Endothelial cell of umbilical vein (primary cell): ENCODE measurements at regions not wholly inside any gene's neighbourhood (a gene's known extent, or its start where the extent isn't known, plus 50 kb on each side); places are given as distances from the start of the nearest gene placed in this dataset.

ENCODE experiments used
- BruUV-seq: library from RNA; stranded (reverse); fragments of 400-500 nt; replicated peaks from 2 replicates; lab custom pipeline; 2021; lab: Mats Ljungman, UMichigan
- CTCF ChIA-PET: fragments of 300-600, 350-600 bp; sonication (Branson Sonifier 250); formaldehyde crosslinking; loops from one replicate; lab custom pipeline; 2021; ENCODE audit warnings: antibody characterized with exemption, inconsistent platforms; lab: Charles Lee
- POLR2A ChIA-PET: fragments of 300-600, 350-600 bp; sonication (Branson Sonifier 250); formaldehyde crosslinking; loops from one replicate; lab custom pipeline; 2021; ENCODE audit warnings: antibody characterized with exemption, inconsistent platforms; lab: Charles Lee
- DNase-seq: peaks from one replicate; pipeline ENCODE4 v3.0.0-alpha.2; 2011; ENCODE audit warnings: low read depth, low spot score
- FAIRE-seq: peaks from 2 replicates; lab custom pipeline; 2011; peaks lifted over from hg19 to GRCh38; lab: Jason Lieb, UNC
- H2AFZ ChIP-seq: 2 replicates; pipeline ENCODE4 v1.6.0; 2012; ENCODE audit warnings: low read depth, low read length, control low read depth, inconsistent platforms
- H3K27ac ChIP-seq: 2 replicates; pipeline ENCODE4 v1.5.1; 2011; ENCODE audit warnings: low read depth, mild to moderate bottlenecking, control low read depth, low read length, moderate library complexity; ENCODE audit not compliant: insufficient read depth
- H3K27me3 ChIP-seq, 2 experiments: 2 replicates each; pipeline versions ENCODE4 v1.6.0 to v1.6.1; 2011; ENCODE audit warnings: low read length in 2 of 2, mixed read lengths in 1 of 2; ENCODE audit not compliant: control insufficient read depth in 2 of 2, insufficient read depth in 2 of 2
- H3K36me3 ChIP-seq, 2 experiments: 2 replicates in 1 of 2; 3 replicates in 1 of 2; pipeline ENCODE4 v1.5.1; 2011; ENCODE audit warnings: low read length in 2 of 2, mild to moderate bottlenecking in 1 of 2, moderate library complexity in 1 of 2; ENCODE audit not compliant: control insufficient read depth in 2 of 2, insufficient read depth in 2 of 2; ENCODE audit errors: extremely low read depth in 1 of 2
- H3K4me1 ChIP-seq: 3 replicates; pipeline ENCODE4 v1.5.1; 2011; ENCODE audit warnings: mild to moderate bottlenecking, low read length; ENCODE audit not compliant: control insufficient read depth, insufficient read depth; ENCODE audit errors: extremely low read depth
- H3K4me2 ChIP-seq: 2 replicates; pipeline ENCODE4 v1.6.1; 2011; ENCODE audit warnings: low read length, control low read depth, mixed read lengths; ENCODE audit not compliant: insufficient read depth
- H3K4me3 ChIP-seq, 3 experiments: fragments of 200-600 bp in 1 of 3; sonication (generic), shearing (Covaris generic) in 1 of 3; replicated peaks in 1 of 3; 2 replicates each; pipeline ENCODE4 v1.5.1; 2011 to 2016; ENCODE audit warnings: control low read depth in 3 of 3, low read length in 3 of 3, mild to moderate bottlenecking in 2 of 3, inconsistent platforms in 1 of 3, low read depth in 1 of 3, moderate library complexity in 1 of 3; ENCODE audit not compliant: insufficient read depth in 1 of 3
- H3K79me2 ChIP-seq: 2 replicates; pipeline ENCODE4 v1.6.0; 2012; ENCODE audit warnings: low read length, inconsistent platforms; ENCODE audit not compliant: control insufficient read depth, insufficient read depth
- H3K9ac ChIP-seq: replicated peaks from 2 replicates; pipeline ENCODE3; 2011; ENCODE audit warnings: low read length, control low read depth; ENCODE audit not compliant: insufficient read depth; ENCODE audit errors: extremely low read depth
- H3K9me1 ChIP-seq: replicated peaks from 3 replicates; pipeline ENCODE4 v1.6.0; 2011; ENCODE audit warnings: mild to moderate bottlenecking, low read length; ENCODE audit not compliant: control insufficient read depth, insufficient read depth; ENCODE audit errors: extremely low read depth
- H3K9me3 ChIP-seq: replicated peaks from 2 replicates; pipeline ENCODE4 v1.5.1; 2012; ENCODE audit warnings: low read length, inconsistent platforms; ENCODE audit not compliant: control insufficient read depth, insufficient read depth
- H4K20me1 ChIP-seq: replicated peaks from 2 replicates; pipeline ENCODE3; 2011; ENCODE audit warnings: mild to moderate bottlenecking, low read length; ENCODE audit not compliant: control insufficient read depth, insufficient read depth; ENCODE audit errors: extremely low read depth
- CTCF ChIP-seq, 2 donors: IDR thresholded peaks; 1 replicate in 1 of 2; 2 replicates in 1 of 2; pipeline ENCODE4 v1.5.1; 2011; ENCODE audit warnings: low read length in 2 of 2, mild to moderate bottlenecking in 2 of 2, moderate library complexity in 2 of 2, control low read depth in 1 of 2, inconsistent platforms in 1 of 2, low read depth in 1 of 2; ENCODE audit not compliant: insufficient read depth in 1 of 2; ENCODE audit errors: extremely low read depth in 1 of 2
- EZH2 ChIP-seq: IDR thresholded peaks from 2 replicates; pipeline ENCODE4 v1.6.1; 2012; ENCODE audit warnings: borderline replicate concordance, low read depth, mild to moderate bottlenecking, moderate library complexity, low read length, inconsistent platforms; ENCODE audit not compliant: severe bottlenecking
- FOS ChIP-seq: IDR thresholded peaks from 2 replicates; pipeline ENCODE4 v1.6.1; 2011; ENCODE audit warnings: mild to moderate bottlenecking, low read length, moderate library complexity, borderline replicate concordance; ENCODE audit not compliant: insufficient read depth
- GATA2 ChIP-seq: IDR thresholded peaks from 2 replicates; pipeline ENCODE4 v1.7.0; 2011; ENCODE audit warnings: low read depth, mild to moderate bottlenecking, moderate library complexity, mixed read lengths, low read length; ENCODE audit not compliant: insufficient read length, insufficient read depth
- JUN ChIP-seq: IDR thresholded peaks from 2 replicates; pipeline ENCODE4 v1.6.1; 2011; ENCODE audit warnings: borderline replicate concordance, low read depth; ENCODE audit not compliant: insufficient read length, insufficient read depth
- MAX ChIP-seq: IDR thresholded peaks from 2 replicates; pipeline ENCODE4 v1.6.1; 2011; ENCODE audit not compliant: insufficient read depth, insufficient read length
- MYC ChIP-seq: IDR thresholded peaks from one replicate; pipeline ENCODE4 v1.6.1; 2011; ENCODE audit warnings: mild to moderate bottlenecking, low read depth, low read length
- POLR2A ChIP-seq: IDR thresholded peaks from 2 replicates; pipeline ENCODE4 v1.6.1; 2012; ENCODE audit warnings: low read depth, mild to moderate bottlenecking, control low read depth, low read length
- POLR2AphosphoS5 ChIP-seq: IDR thresholded peaks from 2 replicates; pipeline ENCODE4 v1.6.1; 2012; ENCODE audit warnings: low read depth, mild to moderate bottlenecking, control low read depth, low read length, moderate library complexity; ENCODE audit not compliant: insufficient read depth
- dilution Hi-C: fragments of 300-500 bp; cut with MboI; formaldehyde crosslinking; loops from one replicate; pipeline ENCODE4 v1.15.0; 2019; ENCODE audit warnings: low sequenced_read_pairs; ENCODE audit not compliant: extremely low pct_ligation_motif_present
- intact Hi-C: fragments of 100-400 bp; cut with micrococcal nuclease; formaldehyde crosslinking; loops from one replicate; pipeline ENCODE4 v1.10.0; 2022

DNA sequence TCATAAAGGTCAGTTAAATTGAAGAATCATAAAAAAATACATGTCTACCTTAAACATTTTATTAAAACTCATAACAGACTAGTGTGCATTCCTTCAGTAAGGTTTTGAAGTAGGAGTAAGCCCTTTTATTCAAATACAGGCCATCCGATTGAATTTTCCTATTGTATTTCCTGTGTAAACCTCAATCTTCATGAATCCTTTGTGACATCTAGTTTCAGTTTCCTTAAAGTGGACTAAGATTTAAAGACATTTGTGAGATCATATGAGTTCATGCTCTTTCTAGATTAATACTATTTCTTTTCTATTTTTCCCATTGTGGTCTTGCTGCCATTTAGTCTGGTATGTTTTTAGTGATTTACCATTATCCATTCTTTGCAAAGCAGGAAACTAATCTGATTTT is 644.7 kb upstream of the BOD1L1 start:
- intact Hi-C loops = no loop called here
- no peaks in the 10 kb centered on the region for H3K27me3 ChIP-seq
- H3K4me2 ChIP-seq = no peak overlapping the region
- no peak for FAIRE-seq
- no peaks in the 10 kb centered on the region for H3K36me3 ChIP-seq
- H3K27ac ChIP-seq = no peak overlapping the region
- ChIA-PET CTCF (no interaction called here), POLR2A (no interaction called here)
- DNase-seq = no peak
- no peaks in the 10 kb centered on the region for H3K9me3 ChIP-seq
- BruUV-seq = no TSS peak
- no peak overlapping the region for H2AFZ ChIP-seq
- no peak overlapping the region for H3K4me3 ChIP-seq
- no peaks in the 10 kb centered on the region for H4K20me1 ChIP-seq
- dilution Hi-C loops = no loop called here
- H3K4me1 ChIP-seq = no peaks in the 10 kb centered on the region
- H3K79me2 ChIP-seq = no peaks in the 10 kb centered on the region
- H3K9ac ChIP-seq = no peak overlapping the region
- TF ChIP-seq GATA2 (no peak), EZH2 (no peak), MYC (no peak), CTCF (IDR thresholded peaks at IDR 0.05; ENCODE audit: extremely low read depth in 1 of 2, insufficient read depth in 1 of 2, low read depth in 1 of 2, low read length in 2 of 2) (no peak), POLR2AphosphoS5 (no peak), POLR2A (no peak), JUN (no peak), MAX (no peak), FOS (no peak)
- no peaks in the 10 kb centered on the region for H3K9me1 ChIP-seq
